Keratinocyte (primary cell): ENCODE measurements at regions not wholly inside any gene's neighbourhood (a gene's known extent, or its start where the extent isn't known, plus 50 kb on each side); places are given as distances from the start of the nearest gene placed in this dataset.

Experiments used
- DNase-seq: peaks from one replicate; pipeline ENCODE4 v3.0.0-alpha.2; 2011; ENCODE audit warnings: low read depth, missing footprints, low spot score
- FAIRE-seq: peaks from 2 replicates; lab custom pipeline; 2011; peaks lifted over from hg19 to GRCh38; lab: Jason Lieb, UNC
- H2AFZ ChIP-seq: 2 replicates; pipeline ENCODE4 v1.6.0; 2012; ENCODE audit warnings: low read length, control low read depth, inconsistent platforms; ENCODE audit not compliant: control insufficient read depth
- H3K27ac ChIP-seq: 2 replicates; pipeline ENCODE4 v1.5.1; 2011; ENCODE audit warnings: low read length; ENCODE audit not compliant: control insufficient read depth, insufficient read depth
- H3K27me3 ChIP-seq: 3 replicates; pipeline ENCODE4 v1.6.0; 2011; ENCODE audit warnings: low read length; ENCODE audit not compliant: control insufficient read depth, insufficient read depth; ENCODE audit errors: extremely low read depth
- H3K36me3 ChIP-seq, 2 experiments: 2 replicates in 1 of 2; 3 replicates in 1 of 2; pipeline ENCODE4 v1.5.1; 2011; ENCODE audit warnings: low read length in 2 of 2, mild to moderate bottlenecking in 1 of 2; ENCODE audit not compliant: control insufficient read depth in 2 of 2, insufficient read depth in 2 of 2; ENCODE audit errors: extremely low read depth in 1 of 2
- H3K4me1 ChIP-seq: 3 replicates; pipeline ENCODE4 v1.5.1; 2011; ENCODE audit warnings: low read length; ENCODE audit not compliant: control insufficient read depth, insufficient read depth; ENCODE audit errors: extremely low read depth
- H3K4me2 ChIP-seq: 3 replicates; pipeline ENCODE4 v1.6.0; 2011; ENCODE audit warnings: low read depth, low read length; ENCODE audit not compliant: control insufficient read depth, insufficient read depth; ENCODE audit errors: extremely low read depth
- H3K4me3 ChIP-seq, 3 experiments: fragments of 200-600 bp in 1 of 3; sonication (generic) in 1 of 3; 2 replicates in 2 of 3; 3 replicates in 1 of 3; pipeline ENCODE4 v1.5.1; 2011 to 2016; ENCODE audit warnings: low read length in 3 of 3, mild to moderate bottlenecking in 3 of 3, control low read depth in 2 of 3, inconsistent platforms in 1 of 3, low read depth in 1 of 3, mixed read lengths in 1 of 3, mixed run types in 1 of 3, moderate library complexity in 1 of 3; ENCODE audit not compliant: control insufficient read depth in 2 of 3, insufficient read depth in 2 of 3; ENCODE audit errors: extremely low read depth in 1 of 3
- H3K79me2 ChIP-seq: 2 replicates; pipeline ENCODE4 v1.6.0; 2012; ENCODE audit warnings: low read length; ENCODE audit not compliant: control insufficient read depth, insufficient read depth
- H3K9ac ChIP-seq: 3 replicates; pipeline ENCODE4 v1.6.0; 2011; ENCODE audit warnings: low read length; ENCODE audit not compliant: control insufficient read depth, insufficient read depth; ENCODE audit errors: extremely low read depth
- H3K9me1 ChIP-seq: 3 replicates; pipeline ENCODE4 v1.6.0; 2011; ENCODE audit warnings: low read length; ENCODE audit not compliant: control insufficient read depth, insufficient read depth; ENCODE audit errors: extremely low read depth
- H3K9me3 ChIP-seq: 2 replicates; pipeline ENCODE4 v1.5.1; 2012; ENCODE audit warnings: low read depth, low read length; ENCODE audit not compliant: control insufficient read depth
- H4K20me1 ChIP-seq: 3 replicates; pipeline ENCODE4 v1.6.0; 2011; ENCODE audit warnings: low read length; ENCODE audit not compliant: control insufficient read depth, insufficient read depth; ENCODE audit errors: extremely low read depth
- CTCF ChIP-seq, 3 experiments: IDR thresholded peaks in 1 of 3; conservative IDR thresholded peaks in 1 of 3; optimal IDR thresholded peaks in 1 of 3; 2 replicates in 2 of 3; 3 replicates in 1 of 3; pipeline versions ENCODE3 to v1.5.1; 2011; ENCODE audit warnings: low read length in 3 of 3, mild to moderate bottlenecking in 3 of 3, moderate library complexity in 2 of 3, control low read depth in 1 of 3, inconsistent platforms in 1 of 3; ENCODE audit not compliant: insufficient read depth in 2 of 3; ENCODE audit errors: extremely low read depth in 1 of 3
- EZH2 ChIP-seq: IDR thresholded peaks from one replicate; pipeline ENCODE4 v1.6.1; 2012; ENCODE audit warnings: inconsistent platforms, mild to moderate bottlenecking, low read length, moderate library complexity
- dilution Hi-C: fragments of 300-500 bp; cut with MboI; formaldehyde crosslinking; loops from one replicate; pipeline ENCODE4 v1.7.0; 2020; ENCODE audit warnings: low sequenced_read_pairs; ENCODE audit not compliant: extremely low pct_ligation_motif_present

GRCh38 chr3:177557548-177557947 is 360.3 kb upstream of the TBL1XR1 start:
- FAIRE-seq, result no peak
- DNase-seq, result no peak
- dilution Hi-C loops, result no loop called here

GRCh38 chr3:177561365-177561764 is 364.1 kb upstream of the TBL1XR1 start:
- Histone ChIP-seq H3K9ac (no peak overlapping the region), H3K9me1 (no peaks in the 10 kb centered on the region), H4K20me1 (no peaks in the 10 kb centered on the region), H3K4me3 (no peak overlapping the region), H3K4me1 (no peaks in the 10 kb centered on the region), H3K27ac (no peak overlapping the region), H3K79me2 (no peaks in the 10 kb centered on the region), H3K36me3 (no peaks in the 10 kb centered on the region), H2AFZ (no peak overlapping the region), H3K9me3 (no peaks in the 10 kb centered on the region), H3K27me3 (no peaks in the 10 kb centered on the region), H3K4me2 (no peak overlapping the region)
- TF ChIP-seq CTCF (optimal IDR thresholded peaks at IDR 0.05 in 1 of 3, IDR thresholded peaks at IDR 0.05 in 1 of 3, conservative IDR thresholded peaks at IDR 0.05 in 1 of 3; ENCODE audit: extremely low read depth in 1 of 3, insufficient read depth in 2 of 3, low read length in 3 of 3), result no peak
- TF ChIP-seq EZH2, result no peak
- no peak for FAIRE-seq
- DNase-seq, result no peak
- dilution Hi-C loops, result no loop called here

More at GRCh38 chr3:177557548-177557947, 360.3 kb upstream of the TBL1XR1 start:
- TF ChIP-seq EZH2 (no peak), CTCF (optimal IDR thresholded peaks at IDR 0.05 in 1 of 3, IDR thresholded peaks at IDR 0.05 in 1 of 3, conservative IDR thresholded peaks at IDR 0.05 in 1 of 3; ENCODE audit: extremely low read depth in 1 of 3, insufficient read depth in 2 of 3, low read length in 3 of 3) (no peak)
- H3K9me3 ChIP-seq, result no peaks in the 10 kb centered on the region
- no peaks in the 10 kb centered on the region for H4K20me1 ChIP-seq
- H2AFZ ChIP-seq, result no peak overlapping the region
- no peaks in the 10 kb centered on the region for H3K79me2 ChIP-seq
- no peak overlapping the region for H3K4me3 ChIP-seq
- H3K27me3 ChIP-seq, result no peaks in the 10 kb centered on the region
- no peaks in the 10 kb centered on the region for H3K9me1 ChIP-seq
- no peak overlapping the region for H3K4me2 ChIP-seq
- peaks cover 7% of the 10 kb centered on the region for H3K4me1 ChIP-seq
- H3K36me3 ChIP-seq, result no peaks in the 10 kb centered on the region
- no peak overlapping the region for H3K27ac ChIP-seq
- no peak overlapping the region for H3K9ac ChIP-seq
